ENCODE measurements at regions not wholly inside any gene's neighbourhood (a gene's known extent, or its start where the extent isn't known, plus 50 kb on each side); places are given as distances from the start of the nearest gene placed in this dataset.
"Not testable (repeated sequence)": the region's sequence is repeated elsewhere in the genome, so short reads cannot be mapped to it uniquely, and the experiment has no call there.

DNA sequence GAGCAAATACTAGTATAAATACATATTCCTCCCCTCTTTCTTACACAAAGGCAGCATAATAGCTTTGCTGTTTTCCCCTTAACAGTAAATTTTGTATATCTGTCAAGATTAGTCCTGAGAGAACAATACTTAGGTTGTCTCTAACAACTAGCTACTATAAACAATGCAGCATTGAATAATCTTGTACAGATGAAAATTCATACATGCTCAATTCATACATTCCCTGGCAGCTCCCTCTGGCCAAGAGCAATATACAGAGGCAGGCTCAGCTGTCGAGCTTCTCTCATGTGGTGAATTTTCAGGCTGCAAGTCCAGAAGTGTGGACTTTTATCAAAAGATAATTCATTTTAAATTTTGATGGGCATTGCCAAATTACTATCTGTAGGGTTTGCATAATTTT, 81.2 kb upstream of the PTH start:
- no peak overlapping the region for H4K91ac ChIP-seq (ENCODE audit: insufficient read depth, low read depth, low read length)
- H2BK20ac ChIP-seq (ENCODE audit: low read depth, low read length): no peak overlapping the region
- WGBS, 2 experiments (ENCODE audit: extremely low coverage in 2 of 2, insufficient read length in 1 of 2): no CpG with 5 or more reads among the region's 1 CpG
- H3K14ac ChIP-seq (replicated peaks; ENCODE audit: low read depth, low read length): no peak overlapping the region
- H2BK120ac ChIP-seq (ENCODE audit: low read depth, low read length): no peak overlapping the region
- no peak overlapping the region for H2BK5ac ChIP-seq (ENCODE audit: low read depth, low read length, poor library complexity, severe bottlenecking)
- no peaks in the 10 kb centered on the region for H3K9me3 ChIP-seq (ENCODE audit: control insufficient read depth, insufficient read depth, low read length)
- in situ Hi-C loops (cut with MboI; ENCODE audit: low sequenced_read_pairs) (no loop called here), intact Hi-C loops (cut with micrococcal nuclease) (no loop called here), dilution Hi-C loops (cut with HindIII; ENCODE audit: low sequenced_read_pairs, unreplicated experiment) (no loop called here)
- no peak overlapping the region for H3K4me3 ChIP-seq (ENCODE audit: insufficient read depth, low read depth, low read length)
- no peak overlapping the region for H2AK9ac ChIP-seq (replicated peaks; ENCODE audit: low read depth, low read length, poor library complexity)
- H3K79me1 ChIP-seq (ENCODE audit: low read depth in 1 of 2, low read length in 2 of 2): no peaks in the 10 kb centered on the region
- ATAC-seq (ENCODE audit: low read depth) (no peak), DNase-seq (no peak)
- BruUV-seq (replicated peaks): no TSS peak
- H3K4ac ChIP-seq (ENCODE audit: low read depth, low read length): no peak overlapping the region
- H3K9me1 ChIP-seq (ENCODE audit: insufficient read depth, low read length): no peaks in the 10 kb centered on the region
- H3K27ac ChIP-seq (ENCODE audit: insufficient read depth, low read length): no peak overlapping the region
- no peak overlapping the region for H3K4me2 ChIP-seq (ENCODE audit: low read depth, low read length)
- no peaks in the 10 kb centered on the region for H3K4me1 ChIP-seq (ENCODE audit: control insufficient read depth, insufficient read depth, low read length)
- H2BK15ac ChIP-seq (ENCODE audit: low read depth, low read length): no peak overlapping the region
- no peak overlapping the region for H4K8ac ChIP-seq (ENCODE audit: low read depth in 2 of 2, low read length in 2 of 2)
- no peak overlapping the region for H3K56ac ChIP-seq (ENCODE audit: extremely low read depth, insufficient read depth, low read length)
- no peak overlapping the region for H2AK5ac ChIP-seq (ENCODE audit: low read depth, low read length)
- H2AFZ ChIP-seq (replicated peaks; ENCODE audit: low read length, poor library complexity): no peak overlapping the region
- no peak overlapping the region for H3K9ac ChIP-seq (ENCODE audit: low read depth, low read length)
- no peaks in the 10 kb centered on the region for H3K27me3 ChIP-seq (ENCODE audit: control insufficient read depth, insufficient read depth, low read length)
- no peak overlapping the region for H4K5ac ChIP-seq (ENCODE audit: low read depth, low read length)
- no peak overlapping the region for H3K18ac ChIP-seq (ENCODE audit: low read depth, low read length)
- CTCF ChIA-PET: no interaction called here
- POLR2A ChIA-PET (ENCODE audit: unreplicated experiment): no interaction called here
- TF ChIP-seq POLR2A (IDR thresholded peaks at IDR 0.05; ENCODE audit: low read depth, low read length) (no peak), FOS (IDR thresholded peaks at IDR 0.05; ENCODE audit: low read depth, low read length) (no peak), MAFK (IDR thresholded peaks at IDR 0.05; ENCODE audit: low read depth, low read length) (no peak), CHD1 (IDR thresholded peaks at IDR 0.05; ENCODE audit: low read depth, low read length) (no peak)
- TF ChIP-seq, protein P1, sequence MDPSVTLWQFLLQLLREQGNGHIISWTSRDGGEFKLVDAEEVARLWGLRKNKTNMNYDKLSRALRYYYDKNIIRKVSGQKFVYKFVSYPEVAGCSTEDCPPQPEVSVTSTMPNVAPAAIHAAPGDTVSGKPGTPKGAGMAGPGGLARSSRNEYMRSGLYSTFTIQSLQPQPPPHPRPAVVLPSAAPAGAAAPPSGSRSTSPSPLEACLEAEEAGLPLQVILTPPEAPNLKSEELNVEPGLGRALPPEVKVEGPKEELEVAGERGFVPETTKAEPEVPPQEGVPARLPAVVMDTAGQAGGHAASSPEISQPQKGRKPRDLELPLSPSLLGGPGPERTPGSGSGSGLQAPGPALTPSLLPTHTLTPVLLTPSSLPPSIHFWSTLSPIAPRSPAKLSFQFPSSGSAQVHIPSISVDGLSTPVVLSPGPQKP (IDR thresholded peaks at IDR 0.05; ENCODE audit: borderline replicate concordance, low read depth, low read length): no peak
- TF ChIP-seq, protein P2, sequence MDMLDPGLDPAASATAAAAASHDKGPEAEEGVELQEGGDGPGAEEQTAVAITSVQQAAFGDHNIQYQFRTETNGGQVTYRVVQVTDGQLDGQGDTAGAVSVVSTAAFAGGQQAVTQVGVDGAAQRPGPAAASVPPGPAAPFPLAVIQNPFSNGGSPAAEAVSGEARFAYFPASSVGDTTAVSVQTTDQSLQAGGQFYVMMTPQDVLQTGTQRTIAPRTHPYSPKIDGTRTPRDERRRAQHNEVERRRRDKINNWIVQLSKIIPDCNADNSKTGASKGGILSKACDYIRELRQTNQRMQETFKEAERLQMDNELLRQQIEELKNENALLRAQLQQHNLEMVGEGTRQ (IDR thresholded peaks at IDR 0.05; ENCODE audit: low read depth, low read length): no peak
- no peak overlapping the region for H3K23ac ChIP-seq (ENCODE audit: low read depth, low read length)
- no peaks in the 10 kb centered on the region for H3K36me3 ChIP-seq (ENCODE audit: control insufficient read depth, insufficient read depth, low read length)
- no peaks in the 10 kb centered on the region for H4K20me1 ChIP-seq (ENCODE audit: insufficient read depth, low read length)

- H3K27me3 ChIP-seq (ENCODE audit: control insufficient read depth, insufficient read depth, low read length); H2BK15ac ChIP-seq (ENCODE audit: low read depth, low read length); BruUV-seq (replicated peaks): not testable (repeated sequence)
Observed at GRCh38 chr11:13575385-13575784, 79.6 kb upstream of the PTH start.

More at GRCh38 chr11:13575385-13575784, 79.6 kb upstream of the PTH start:
- H3K27ac ChIP-seq (ENCODE audit: insufficient read depth, low read length); H3K4me1 ChIP-seq (ENCODE audit: control insufficient read depth, insufficient read depth, low read length); intact Hi-C loops (cut with micrococcal nuclease); in situ Hi-C loops (cut with MboI; ENCODE audit: low sequenced_read_pairs); H3K18ac ChIP-seq (ENCODE audit: low read depth, low read length); H3K4ac ChIP-seq (ENCODE audit: low read depth, low read length); H4K8ac ChIP-seq (ENCODE audit: low read depth in 2 of 2, low read length in 2 of 2); H2BK120ac ChIP-seq (ENCODE audit: low read depth, low read length); ATAC-seq (ENCODE audit: low read depth); H3K14ac ChIP-seq (replicated peaks; ENCODE audit: low read depth, low read length); H3K23ac ChIP-seq (ENCODE audit: low read depth, low read length); H3K36me3 ChIP-seq (ENCODE audit: control insufficient read depth, insufficient read depth, low read length); H4K5ac ChIP-seq (ENCODE audit: low read depth, low read length); H3K56ac ChIP-seq (ENCODE audit: extremely low read depth, insufficient read depth, low read length); dilution Hi-C loops (cut with HindIII; ENCODE audit: low sequenced_read_pairs, unreplicated experiment); H2AK9ac ChIP-seq (replicated peaks; ENCODE audit: low read depth, low read length, poor library complexity); H4K20me1 ChIP-seq (ENCODE audit: insufficient read depth, low read length); H3K79me1 ChIP-seq (ENCODE audit: low read depth in 1 of 2, low read length in 2 of 2); DNase-seq; H2BK20ac ChIP-seq (ENCODE audit: low read depth, low read length); H3K9me3 ChIP-seq (ENCODE audit: control insufficient read depth, insufficient read depth, low read length); H3K9me1 ChIP-seq (ENCODE audit: insufficient read depth, low read length); H2AK5ac ChIP-seq (ENCODE audit: low read depth, low read length); H4K91ac ChIP-seq (ENCODE audit: insufficient read depth, low read depth, low read length); H2AFZ ChIP-seq (replicated peaks; ENCODE audit: low read length, poor library complexity); H2BK5ac ChIP-seq (ENCODE audit: low read depth, low read length, poor library complexity, severe bottlenecking); CTCF ChIA-PET; H3K9ac ChIP-seq (ENCODE audit: low read depth, low read length); H3K4me2 ChIP-seq (ENCODE audit: low read depth, low read length); H3K4me3 ChIP-seq (ENCODE audit: insufficient read depth, low read depth, low read length); POLR2A ChIA-PET (ENCODE audit: unreplicated experiment): not testable (repeated sequence)
- no CpG with 5 or more reads among the region's 1 CpG for WGBS, 2 experiments (ENCODE audit: extremely low coverage in 2 of 2, insufficient read length in 1 of 2)

Data from IMR-90 (cell line).